GM12892 (cell line): ENCODE measurements at regions not wholly inside any gene's neighbourhood (a gene's known extent, or its start where the extent isn't known, plus 50 kb on each side); places are given as distances from the start of the nearest gene placed in this dataset.

Source experiments
- DNase-seq: peaks from one replicate; pipeline ENCODE4 v3.0.0; 2011; ENCODE audit not compliant: insufficient read length
- FAIRE-seq: peaks from 2 replicates; lab custom pipeline; 2011; peaks lifted over from hg19 to GRCh38; lab: Jason Lieb, UNC
- POLR2A ChIP-seq: IDR thresholded peaks from 2 replicates; pipeline ENCODE4 v1.6.1; 2011; ENCODE audit warnings: low read depth, low read length, control low read depth
- POLR2AphosphoS5 ChIP-seq: IDR thresholded peaks from 2 replicates; pipeline ENCODE4 v1.6.1; 2011; ENCODE audit warnings: low read depth, low read length, control low read depth
- TAF1 ChIP-seq: IDR thresholded peaks from 2 replicates; pipeline ENCODE4 v1.6.1; 2011; ENCODE audit warnings: low read depth, mild to moderate bottlenecking, control low read depth, low read length, borderline replicate concordance

DNA sequence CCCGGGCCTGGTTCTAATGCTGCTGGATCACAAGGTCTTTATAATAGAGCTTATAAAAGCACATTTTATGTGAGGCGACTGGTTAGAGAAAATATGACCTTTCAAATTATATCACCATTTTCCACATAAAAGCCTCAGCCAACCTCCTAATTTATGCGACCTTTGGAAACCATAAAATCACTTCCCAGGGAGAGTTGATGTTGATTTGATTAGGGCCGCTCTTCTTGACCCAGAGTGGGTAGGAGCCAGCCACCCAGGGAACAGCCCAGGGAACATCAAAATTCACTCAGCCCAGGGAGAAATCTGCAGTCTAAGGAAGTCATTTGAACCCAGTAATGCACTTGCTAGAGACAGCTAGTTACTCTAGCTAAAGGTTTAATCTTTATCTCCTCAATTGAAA, 79.8 kb upstream of the TENT5A start:
- FAIRE-seq, result no peak
- DNase-seq, result no peak

DNA sequence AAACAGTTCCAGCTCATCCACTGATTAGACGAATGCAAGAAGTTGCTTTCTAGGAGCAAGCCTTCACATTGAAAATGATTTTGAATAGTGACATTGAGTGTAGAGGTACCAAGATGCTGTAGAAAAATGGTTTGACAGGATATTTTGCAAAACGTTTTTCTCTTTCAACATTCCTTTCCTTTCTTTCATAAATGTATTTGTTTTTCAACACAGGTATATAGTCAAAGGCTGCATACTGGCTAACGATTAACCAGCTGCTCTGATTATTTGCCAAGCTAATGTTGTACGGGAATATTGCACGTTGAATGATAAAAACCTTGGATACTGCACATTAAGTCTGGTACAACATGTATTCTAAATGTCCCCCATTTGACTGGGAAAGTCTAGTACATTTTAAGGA, 78.8 kb upstream of the TENT5A start:
- no peak for FAIRE-seq
- DNase-seq, result no peak

More for the DNA sequence above, 79.8 kb upstream of the TENT5A start:
- no peak for TF ChIP-seq POLR2A
- TF ChIP-seq POLR2AphosphoS5, result no peak

DNA sequence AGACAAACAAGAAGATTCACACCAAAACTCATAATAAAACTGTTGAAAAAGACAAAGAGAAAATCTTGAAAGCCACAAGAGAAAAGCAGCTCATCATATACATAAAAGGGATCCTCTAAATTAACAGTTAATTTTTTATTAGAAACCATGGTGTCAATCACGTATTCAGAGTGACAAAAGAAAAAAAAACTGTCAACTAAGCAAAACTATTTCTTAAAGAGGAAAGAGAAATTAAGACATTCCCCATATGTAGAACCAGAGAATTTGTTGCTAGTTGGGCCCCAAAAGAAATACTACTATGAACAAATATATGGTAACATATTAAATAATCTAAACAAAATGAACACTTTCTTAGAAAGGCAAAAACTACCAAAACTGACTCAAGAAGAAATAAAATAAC, 74.3 kb upstream of the TENT5A start:
- DNase-seq (no peak), FAIRE-seq (no peak)
- no peak for TF ChIP-seq POLR2A
- no peak for TF ChIP-seq TAF1
- no peak for TF ChIP-seq POLR2AphosphoS5

More for the DNA sequence above, 78.8 kb upstream of the TENT5A start:
- TF ChIP-seq POLR2A, result no peak
- TF ChIP-seq TAF1, result no peak
- TF ChIP-seq POLR2AphosphoS5, result no peak

DNA sequence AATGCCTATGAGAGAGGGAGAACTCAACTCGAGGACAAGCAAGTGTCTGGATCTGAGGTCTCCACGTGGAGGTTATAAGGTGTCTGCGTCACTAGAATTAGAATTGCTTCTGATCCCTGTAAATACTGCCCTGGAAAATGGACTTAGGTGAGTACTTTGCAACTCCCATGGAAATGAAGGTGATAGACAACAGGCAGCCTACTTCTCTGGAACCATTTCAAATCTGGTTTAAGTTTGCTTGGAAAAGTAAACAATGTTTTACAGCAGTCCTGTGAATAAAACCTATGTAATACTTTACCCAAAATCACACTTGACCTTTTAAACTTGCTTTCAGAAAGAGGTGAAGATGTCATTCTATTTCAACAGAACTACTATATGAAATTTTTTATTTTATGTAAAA, 70.1 kb upstream of the TENT5A start:
- no peak for FAIRE-seq
- TF ChIP-seq POLR2AphosphoS5 (no peak), TAF1 (no peak), POLR2A (no peak)

DNA sequence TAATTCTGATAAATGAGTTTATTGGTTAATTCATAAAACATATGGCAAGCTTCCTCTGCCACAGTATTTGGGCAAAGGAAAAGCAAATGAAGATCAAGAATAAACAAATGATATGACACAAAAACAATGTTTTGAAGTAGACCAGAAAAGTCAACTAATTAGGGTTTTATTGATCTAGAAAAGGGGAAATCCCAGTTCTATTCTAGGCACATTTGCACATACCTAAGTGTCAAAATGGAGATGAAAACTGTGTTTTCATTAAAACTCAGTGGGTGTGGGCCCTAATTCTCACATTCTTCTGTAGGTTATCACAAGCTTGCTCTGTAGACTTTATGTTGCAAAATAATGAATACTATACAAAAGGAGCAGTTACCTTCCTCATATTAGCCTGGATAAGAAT, 69.0 kb upstream of the TENT5A start:
- FAIRE-seq, result no peak
- DNase-seq, result no peak
- TF ChIP-seq POLR2AphosphoS5 (no peak), TAF1 (no peak), POLR2A (no peak)

More for the DNA sequence above, 70.1 kb upstream of the TENT5A start:
- no peak for DNase-seq

DNA sequence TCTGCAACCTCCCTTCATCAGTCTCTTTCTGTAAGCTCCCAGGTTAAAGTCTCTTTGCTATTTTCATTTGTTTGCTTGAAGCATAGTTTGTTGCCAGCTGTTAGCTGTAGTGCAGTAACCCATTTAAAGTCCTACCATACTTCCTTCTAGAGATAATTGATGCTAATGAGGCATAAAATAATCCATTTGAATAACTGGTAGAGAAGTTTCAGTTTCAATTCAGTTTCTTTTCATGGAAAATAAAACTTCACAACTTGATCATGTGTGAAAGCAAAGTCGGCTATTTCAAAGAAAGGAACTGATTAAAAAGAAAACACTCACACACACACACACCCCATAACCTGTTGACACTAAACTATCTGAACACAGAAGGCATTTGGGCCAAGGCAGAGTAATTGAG, 68.5 kb upstream of the TENT5A start:
- TF ChIP-seq POLR2A (no peak), POLR2AphosphoS5 (no peak), TAF1 (no peak)
- FAIRE-seq (no peak), DNase-seq (no peak)

DNA sequence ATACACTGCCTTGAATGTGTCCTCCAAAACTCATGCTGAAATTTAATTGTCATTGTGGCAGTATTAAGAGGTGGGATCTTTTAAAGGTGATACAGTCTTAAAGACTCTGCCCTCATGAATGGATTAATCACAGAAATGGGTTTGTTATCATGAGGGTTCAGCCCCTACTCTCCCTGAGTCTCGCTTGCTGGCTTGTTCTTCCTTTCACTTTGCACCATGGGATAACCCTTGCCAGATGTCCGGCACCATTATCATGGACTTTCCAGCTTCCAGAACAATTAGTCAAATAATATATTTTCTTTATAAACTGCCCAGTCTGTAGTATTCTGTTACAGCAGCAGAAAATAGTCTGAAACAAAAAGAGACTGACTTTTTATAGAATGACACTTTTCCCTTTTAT, 67.9 kb upstream of the TENT5A start:
- TF ChIP-seq TAF1 (no peak), POLR2AphosphoS5 (no peak), POLR2A (no peak)
- no peak for FAIRE-seq
- no peak for DNase-seq

DNA sequence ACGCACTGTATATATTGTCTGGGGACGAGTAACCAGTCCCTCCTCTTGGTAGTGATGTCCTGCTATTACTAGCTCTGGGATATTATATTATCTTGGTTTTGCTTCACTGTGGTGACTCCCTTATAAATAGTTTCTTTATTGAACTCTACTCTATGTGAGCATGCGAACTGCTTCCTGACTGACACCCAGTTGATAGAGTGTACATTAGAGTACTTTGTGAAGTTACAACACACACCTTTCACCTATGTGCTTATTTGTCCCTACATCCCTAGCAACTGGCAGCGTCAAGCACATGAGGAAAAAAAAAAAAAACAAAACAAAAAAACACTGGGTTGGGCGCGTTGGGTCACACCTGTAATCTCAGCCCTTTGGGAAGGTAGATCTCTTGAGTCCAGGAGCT, 67.3 kb upstream of the TENT5A start:
- TF ChIP-seq POLR2AphosphoS5, result no peak
- TF ChIP-seq POLR2A, result no peak
- TF ChIP-seq TAF1, result no peak
- DNase-seq (no peak), FAIRE-seq (no peak)

DNA sequence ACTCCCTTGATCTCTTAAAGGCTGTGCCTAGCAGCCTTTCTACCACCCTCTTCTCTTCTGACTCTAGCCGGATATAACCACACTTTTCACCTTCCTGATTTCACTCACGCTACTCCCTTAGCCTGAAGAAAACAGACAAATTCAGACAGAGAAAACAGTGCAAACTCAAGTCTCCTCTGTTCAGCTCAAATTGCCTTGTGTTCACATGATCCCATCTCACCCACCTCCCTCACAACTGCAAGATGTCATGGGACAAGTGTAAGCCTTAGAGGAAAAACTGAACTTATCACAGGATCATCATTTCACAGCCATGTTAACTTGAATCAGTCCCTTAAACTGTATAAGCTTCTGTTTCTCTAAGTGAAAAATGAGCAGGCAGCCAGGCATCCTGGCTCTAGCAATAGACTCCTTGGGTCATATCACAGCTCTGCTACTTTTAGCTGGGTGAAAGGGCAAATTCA, 66.5 kb upstream of the TENT5A start:
- peak; percentile 56 for FAIRE-seq
- no peak for TF ChIP-seq POLR2A
- TF ChIP-seq TAF1, result no peak
- no peak for TF ChIP-seq POLR2AphosphoS5
- DNase-seq, result no peak

DNA sequence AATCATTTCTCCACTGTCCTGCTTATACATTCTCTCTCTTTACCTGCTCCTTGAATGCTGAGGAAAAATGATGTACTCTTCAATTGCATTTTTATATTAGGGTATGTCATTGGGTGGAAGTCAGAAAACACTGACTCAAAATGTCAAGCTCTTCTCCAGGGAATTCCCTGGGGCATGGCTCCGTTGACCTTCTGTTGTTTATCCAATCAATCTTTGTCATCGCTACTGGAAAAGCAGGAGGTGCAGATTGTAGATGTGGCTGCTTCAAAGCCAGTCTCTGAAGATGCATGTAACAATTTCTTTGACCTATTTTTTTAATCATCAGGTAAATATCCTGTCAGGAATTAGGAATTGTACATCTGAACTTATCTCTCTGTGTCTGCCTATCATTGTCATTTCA, 63.9 kb upstream of the TENT5A start:
- no peak for DNase-seq
- no peak for TF ChIP-seq TAF1
- no peak for TF ChIP-seq POLR2AphosphoS5
- no peak for TF ChIP-seq POLR2A
- no peak for FAIRE-seq

DNA sequence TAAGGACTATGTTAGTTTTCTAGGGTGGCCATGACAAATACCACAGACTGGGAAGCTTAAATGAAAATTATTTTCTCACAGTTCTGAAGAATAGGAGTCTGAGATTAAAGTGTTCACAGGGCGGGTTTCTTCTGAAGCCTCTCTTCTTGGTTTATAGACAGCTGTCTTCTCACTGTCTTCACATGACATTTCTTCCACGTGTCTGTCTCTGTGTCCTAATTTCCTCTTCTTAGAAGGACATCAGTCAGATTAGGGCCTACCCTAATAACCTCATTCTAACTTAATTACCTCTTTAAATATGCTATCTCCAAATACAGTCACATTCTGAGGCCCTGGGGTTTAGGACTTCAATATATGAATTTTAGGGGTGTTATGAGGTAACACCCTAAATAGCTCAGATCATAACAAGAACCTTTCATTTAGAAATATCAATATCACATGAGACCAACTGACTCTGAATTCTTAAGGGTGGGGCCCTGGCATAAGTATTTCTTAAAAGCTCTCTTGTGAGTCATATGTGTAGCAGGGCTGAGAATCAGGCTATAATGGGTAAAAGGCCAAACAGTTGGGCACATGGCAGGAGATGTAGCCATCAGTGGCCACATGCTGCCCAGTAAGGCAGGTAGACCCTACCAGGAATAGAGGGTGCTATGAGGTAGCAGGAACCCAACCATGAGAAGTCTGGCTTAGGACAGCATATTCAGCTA, 62.0 kb upstream of the TENT5A start:
- FAIRE-seq, result no peak
- TF ChIP-seq TAF1 (no peak), POLR2A (no peak), POLR2AphosphoS5 (no peak)
- no peak for DNase-seq

DNA sequence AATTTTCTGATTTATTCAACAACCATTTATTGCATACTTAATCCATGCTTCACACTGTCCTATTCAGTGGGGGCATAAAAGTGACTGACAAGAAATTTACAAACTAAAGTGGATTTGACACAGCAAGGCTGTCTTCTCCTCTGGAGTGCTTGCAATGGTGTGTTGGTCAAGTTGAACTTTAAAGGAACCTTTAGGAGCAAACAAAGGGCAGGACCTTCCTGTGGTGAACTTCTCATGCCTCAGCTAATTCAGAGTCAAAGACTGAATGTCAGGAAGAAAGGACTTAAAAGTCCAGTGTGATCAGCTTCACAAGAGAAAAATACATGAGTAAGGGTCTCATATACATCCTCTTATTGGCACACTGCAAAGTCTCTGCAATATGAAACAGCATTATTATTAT, 60.8 kb upstream of the TENT5A start:
- DNase-seq (no peak), FAIRE-seq (no peak)
- TF ChIP-seq POLR2A (no peak), POLR2AphosphoS5 (no peak), TAF1 (no peak)
